Activated CD4-positive, alpha-beta T cell treated with anti-CD3 and anti-CD28 coated beads, Interleukin-2, amount 50 U/mL, for 1 hour (primary cell): ENCODE measurements at regions not wholly inside any gene's neighbourhood (a gene's known extent, or its start where the extent isn't known, plus 50 kb on each side); places are given as distances from the start of the nearest gene placed in this dataset.

Experiments
- DNase-seq: peaks from one replicate; pipeline ENCODE4 v3.0.0-alpha.2; 2020

- no peak for DNase-seq
Observed at GRCh38 chr2:16287831-16288230, 347.5 kb downstream of the MYCN start.

- no peak for DNase-seq
Observed at GRCh38 chr2:16287281-16287680, 346.9 kb downstream of the MYCN start.

GRCh38 chr2:16285813-16286510 is 345.6 kb downstream of the MYCN start:
- DNase-seq, result no peak

- no peak for DNase-seq
Observed at GRCh38 chr2:16284941-16285625, 344.7 kb downstream of the MYCN start.

- no peak for DNase-seq
Observed at GRCh38 chr2:16283071-16283850, 342.9 kb downstream of the MYCN start.

- DNase-seq, result no peak
Observed at GRCh38 chr2:16282511-16282910, 342.2 kb downstream of the MYCN start.

- DNase-seq, result no peak
Observed at GRCh38 chr2:16281451-16282335, 341.3 kb downstream of the MYCN start.

GRCh38 chr2:16280081-16280480 is 339.7 kb downstream of the MYCN start:
- no peak for DNase-seq

GRCh38 chr2:16279641-16280040 is 339.3 kb downstream of the MYCN start:
- DNase-seq, result no peak

- no peak for DNase-seq
Observed at GRCh38 chr2:16279201-16279570, 338.8 kb downstream of the MYCN start.

GRCh38 chr2:16278421-16279200 is 338.3 kb downstream of the MYCN start:
- DNase-seq, result no peak

- DNase-seq, result no peak
Observed at GRCh38 chr2:16277117-16277516, 336.8 kb downstream of the MYCN start.

GRCh38 chr2:16275661-16276060 is 335.3 kb downstream of the MYCN start:
- DNase-seq, result no peak

- DNase-seq, result no peak
Observed at GRCh38 chr2:16275131-16275530, 334.8 kb downstream of the MYCN start.

GRCh38 chr2:16273111-16273510 is 332.8 kb downstream of the MYCN start:
- no peak for DNase-seq

- DNase-seq, result no peak
Observed at GRCh38 chr2:16272038-16272788, 331.9 kb downstream of the MYCN start.

GRCh38 chr2:16271231-16271896 is 331.0 kb downstream of the MYCN start:
- no peak for DNase-seq

- DNase-seq, result no peak
Observed at GRCh38 chr2:16270441-16270840, 330.1 kb downstream of the MYCN start.

GRCh38 chr2:16268301-16269000 is 328.1 kb downstream of the MYCN start:
- no peak for DNase-seq

GRCh38 chr2:16266571-16266970 is 326.2 kb downstream of the MYCN start:
- no peak for DNase-seq
